ENCODE measurements at regions not wholly inside any gene's neighbourhood (a gene's known extent, or its start where the extent isn't known, plus 50 kb on each side); places are given as distances from the start of the nearest gene placed in this dataset.
"Not testable (repeated sequence)": the region's sequence is repeated elsewhere in the genome, so short reads cannot be mapped to it uniquely, and the experiment has no call there.

- no peak for DNase-seq
Measured at GRCh38 chr5:19274578-19274977, 713.4 kb downstream of the CDH18 start.

GRCh38 chr5:19285286-19285685, 702.7 kb downstream of the CDH18 start:
- DNase-seq, result no peak

- not testable (repeated sequence) for DNase-seq
Measured at GRCh38 chr5:19287548-19288277, 700.3 kb downstream of the CDH18 start.

- not testable (repeated sequence) for DNase-seq
Measured at GRCh38 chr5:19288311-19288710, 699.7 kb downstream of the CDH18 start.

- no peak for DNase-seq
Measured at GRCh38 chr5:19297934-19298333, 690.1 kb downstream of the CDH18 start.

- no peak for DNase-seq
Measured at GRCh38 chr5:19301271-19301670, 686.7 kb downstream of the CDH18 start.

GRCh38 chr5:19314840-19315239, 673.2 kb downstream of the CDH18 start:
- DNase-seq, result no peak

- no peak for DNase-seq
Measured at GRCh38 chr5:19319252-19319651, 668.7 kb downstream of the CDH18 start.

- no peak for DNase-seq
Measured at GRCh38 chr5:19322716-19323485, 665.1 kb downstream of the CDH18 start.

GRCh38 chr5:19334278-19334677, 653.7 kb downstream of the CDH18 start:
- DNase-seq, result no peak

- no peak for DNase-seq
Measured at GRCh38 chr5:19342942-19343341, 645.1 kb downstream of the CDH18 start.

GRCh38 chr5:19352120-19352519, 635.9 kb downstream of the CDH18 start:
- DNase-seq, result no peak

- DNase-seq, result no peak
Measured at GRCh38 chr5:19369048-19369447, 619.0 kb downstream of the CDH18 start.

GRCh38 chr5:19369561-19369960, 618.4 kb downstream of the CDH18 start:
- no peak for DNase-seq

GRCh38 chr5:19370655-19371386, 617.2 kb downstream of the CDH18 start:
- DNase-seq, result no peak

- DNase-seq, result no peak
Measured at GRCh38 chr5:19388391-19388790, 599.6 kb downstream of the CDH18 start.

- DNase-seq, result no peak
Measured at GRCh38 chr5:19401032-19401431, 587.0 kb downstream of the CDH18 start.

- DNase-seq, result no peak
Measured at GRCh38 chr5:19406576-19407365, 581.2 kb downstream of the CDH18 start.

GRCh38 chr5:19408149-19408548, 579.9 kb downstream of the CDH18 start:
- DNase-seq, result no peak

GRCh38 chr5:19411936-19412335, 576.1 kb downstream of the CDH18 start:
- DNase-seq, result no peak
